ENCODE measurements at regions not wholly inside any gene's neighbourhood (a gene's known extent, or its start where the extent isn't known, plus 50 kb on each side); places are given as distances from the start of the nearest gene placed in this dataset.

DNA sequence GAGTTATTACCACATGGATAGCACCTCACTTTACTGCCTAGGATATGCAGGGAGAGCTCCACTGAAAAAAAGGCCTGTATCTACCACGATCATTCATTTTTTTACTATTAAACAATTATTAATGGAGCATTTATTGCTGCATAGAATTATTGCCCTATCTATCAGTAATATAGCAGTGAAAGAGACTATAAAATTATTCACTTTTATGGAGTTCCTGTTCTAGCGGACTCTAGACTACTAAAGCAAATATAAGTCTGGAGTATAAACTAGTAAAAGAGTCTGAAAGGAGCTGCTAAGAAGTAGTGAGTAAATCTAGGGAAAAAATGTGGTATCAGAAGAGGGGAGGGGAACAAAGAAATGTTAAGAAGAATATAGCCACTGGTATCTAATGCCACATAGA, 150.4 kb upstream of the CYLC2 start:
- H3K4me1 ChIP-seq (ENCODE audit: insufficient read depth, low read length), result peaks cover 21% of the 10 kb centered on the region
- H3K79me2 ChIP-seq (ENCODE audit: insufficient read depth, low read length), result no peaks in the 10 kb centered on the region
- no peaks in the 10 kb centered on the region for H3K27me3 ChIP-seq (ENCODE audit: control insufficient read depth in 1 of 2, insufficient read depth in 2 of 2, low read length in 2 of 2)
- BruUV-seq (replicated peaks), result no TSS peak
- H3K36me3 ChIP-seq (replicated peaks in 1 of 2; ENCODE audit: control insufficient read depth in 1 of 2, insufficient read depth in 2 of 2, low read length in 2 of 2), result no peaks in the 10 kb centered on the region
- H3K9ac ChIP-seq (ENCODE audit: insufficient read depth, low read depth, low read length), result no peak overlapping the region
- ATAC-seq, result no peak
- DNase-seq (ENCODE audit: low spot score), result no peak
- no peak overlapping the region for H3K4me3 ChIP-seq (replicated peaks in 1 of 3; ENCODE audit: insufficient read depth in 1 of 3, low read depth in 2 of 3, low read length in 3 of 3)
- no peak overlapping the region for H2AFZ ChIP-seq (ENCODE audit: low read length)
- WGBS (ENCODE audit: low lambda C conversion rate), result 52% methylated on average over 2 of the region's 2 CpGs
- in situ Hi-C loops (cut with HindIII; ENCODE audit: extremely low pct_ligation_motif_present, low pct_unique_long_range_greater_than_20kb), result no loop called here
- H3K4me2 ChIP-seq (ENCODE audit: low read depth, low read length), result no peak overlapping the region
- no peak for FAIRE-seq
- intact Hi-C loops (cut with micrococcal nuclease; ENCODE audit: unreplicated experiment), result no loop called here
- H3K9me3 ChIP-seq (ENCODE audit: low read length), result no peaks in the 10 kb centered on the region
- TF ChIP-seq ZBTB1 (CRISPR knock-in tag; IDR thresholded peaks at IDR 0.05; ENCODE audit: borderline replicate concordance), result no peak
- no peak for TF ChIP-seq ZNF678 (CRISPR knock-in tag; IDR thresholded peaks at IDR 0.05)
- no peak for TF ChIP-seq TEAD3 (CRISPR knock-in tag; optimal IDR thresholded peaks at IDR 0.05; ENCODE audit: borderline replicate concordance)
- no peak for TF ChIP-seq ELF1 (CRISPR knock-in tag; IDR thresholded peaks at IDR 0.05)
- no peak for TF ChIP-seq NAIF1 (CRISPR knock-in tag; IDR thresholded peaks at IDR 0.05; ENCODE audit: borderline replicate concordance)
- TF ChIP-seq, protein P1, sequence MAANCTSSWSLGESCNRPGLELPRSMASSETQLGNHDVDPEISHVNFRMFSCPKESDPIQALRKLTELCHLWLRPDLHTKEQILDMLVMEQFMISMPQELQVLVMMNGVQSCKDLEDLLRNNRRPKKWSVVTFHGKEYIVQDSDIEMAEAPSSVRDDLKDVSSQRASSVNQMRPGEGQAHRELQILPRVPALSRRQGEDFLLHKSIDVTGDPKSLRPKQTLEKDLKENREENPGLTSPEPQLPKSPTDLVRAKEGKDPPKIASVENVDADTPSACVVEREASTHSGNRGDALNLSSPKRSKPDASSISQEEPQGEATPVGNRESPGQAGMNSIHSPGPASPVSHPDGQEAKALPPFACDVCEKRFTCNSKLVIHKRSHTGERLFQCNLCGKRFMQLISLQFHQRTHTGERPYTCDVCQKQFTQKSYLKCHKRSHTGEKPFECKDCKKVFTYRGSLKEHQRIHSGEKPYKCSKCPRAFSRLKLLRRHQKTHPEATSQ (CRISPR knock-in tag; IDR thresholded peaks at IDR 0.05; ENCODE audit: borderline replicate concordance), result no peak
- TF ChIP-seq MIXL1 (CRISPR knock-in tag; IDR thresholded peaks at IDR 0.05), result no peak
- no peak for TF ChIP-seq TSC22D2 (CRISPR knock-in tag; IDR thresholded peaks at IDR 0.05; ENCODE audit: borderline replicate concordance)
- TF ChIP-seq THYN1 (CRISPR knock-in tag; IDR thresholded peaks at IDR 0.05; ENCODE audit: borderline replicate concordance, low read depth), result no peak
- TF ChIP-seq RFX3 (CRISPR knock-in tag; IDR thresholded peaks at IDR 0.05), result no peak
- TF ChIP-seq MAZ (IDR thresholded peaks at IDR 0.05; ENCODE audit: borderline replicate concordance, low read depth, low read length), result no peak
- TF ChIP-seq MAZ (CRISPR knock-in tag; IDR thresholded peaks at IDR 0.05; ENCODE audit: low read depth), result no peak
- no peak for TF ChIP-seq ZNF264 (CRISPR knock-in tag; IDR thresholded peaks at IDR 0.05)
- no peak for TF ChIP-seq ZNF782 (CRISPR knock-in tag; IDR thresholded peaks at IDR 0.05; ENCODE audit: borderline replicate concordance)
- no peak for TF ChIP-seq CCDC6 (CRISPR knock-in tag; IDR thresholded peaks at IDR 0.05)
- TF ChIP-seq RORA (CRISPR knock-in tag; IDR thresholded peaks at IDR 0.05), result no peak
- no peak for TF ChIP-seq MAFG (CRISPR knock-in tag; IDR thresholded peaks at IDR 0.05)
- CTCF ChIA-PET (ENCODE audit: low intra/inter-chr PET ratio, low total read pairs), result no interaction called here
- H3K27ac ChIP-seq (ENCODE audit: extremely low read length, insufficient read depth, low read length), result no peak overlapping the region
- POLR2A ChIA-PET, result no interaction called here
- H4K20me1 ChIP-seq (ENCODE audit: insufficient read depth, low read length), result no peaks in the 10 kb centered on the region

Data from HepG2 (cell line).